Astrocyte (in vitro differentiated cells and primary cell): ENCODE measurements at regions not wholly inside any gene's neighbourhood (a gene's known extent, or its start where the extent isn't known, plus 50 kb on each side); places are given as distances from the start of the nearest gene placed in this dataset.

ENCODE experiments used
- CTCF ChIP-seq: IDR thresholded peaks from 2 replicates; pipeline ENCODE4 v1.5.1; 2011; ENCODE audit warnings: low read depth, mild to moderate bottlenecking, inconsistent platforms, low read length, moderate library complexity; ENCODE audit not compliant: insufficient read depth
- EZH2 ChIP-seq: IDR thresholded peaks from 2 replicates; pipeline ENCODE4 v1.6.1; 2012; ENCODE audit warnings: mild to moderate bottlenecking, low read length, inconsistent platforms; ENCODE audit not compliant: insufficient read depth

- TF ChIP-seq CTCF (no peak), EZH2 (no peak)
Measured at GRCh38 chr13:80118506-80118905, 222.4 kb downstream of the SPRY2 start.
